ENCODE measurements at regions not wholly inside any gene's neighbourhood (a gene's known extent, or its start where the extent isn't known, plus 50 kb on each side); places are given as distances from the start of the nearest gene placed in this dataset.

DNA sequence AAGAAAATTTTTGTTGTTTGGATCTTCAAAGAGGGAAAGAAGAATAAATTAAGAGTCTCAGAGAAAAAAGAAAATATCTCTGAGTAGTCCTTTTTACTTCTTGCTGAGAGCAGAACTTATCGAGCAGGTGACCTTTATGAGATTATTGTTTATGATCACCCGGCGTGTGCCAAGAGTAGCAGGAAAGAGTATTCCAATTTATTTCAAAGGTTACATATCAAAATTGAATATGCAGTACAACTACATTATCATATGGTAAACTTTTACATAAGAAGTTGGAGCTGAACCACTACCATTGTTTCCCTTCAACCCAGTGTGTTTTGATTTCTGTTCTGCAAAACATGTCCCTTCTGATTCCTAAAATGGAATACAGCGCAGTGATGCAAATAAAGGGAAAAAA lies 204.3 kb upstream of the SNX7 start:
- Histone ChIP-seq H3K27me3 (ENCODE audit: control insufficient read depth, insufficient read depth, low read length) (no peaks in the 10 kb centered on the region), H3K9ac (ENCODE audit: low read length in 3 of 3) (no peak overlapping the region), H3K9me3 (ENCODE audit: control insufficient read depth in 2 of 3, insufficient read depth in 1 of 3, low read length in 3 of 3) (no peaks in the 10 kb centered on the region), H3K4me3 (ENCODE audit: low read length in 3 of 3) (no peak overlapping the region), H3K27ac (ENCODE audit: low read depth in 2 of 2, low read length in 2 of 2) (no peak overlapping the region), H3K36me3 (ENCODE audit: control insufficient read depth in 2 of 3, insufficient read depth in 3 of 3, low read length in 3 of 3) (no peaks in the 10 kb centered on the region), H3K4me1 (ENCODE audit: control insufficient read depth in 2 of 3, insufficient read depth in 2 of 3, low read depth in 1 of 3, low read length in 3 of 3) (no peaks in the 10 kb centered on the region)
- TF ChIP-seq, protein P1, sequence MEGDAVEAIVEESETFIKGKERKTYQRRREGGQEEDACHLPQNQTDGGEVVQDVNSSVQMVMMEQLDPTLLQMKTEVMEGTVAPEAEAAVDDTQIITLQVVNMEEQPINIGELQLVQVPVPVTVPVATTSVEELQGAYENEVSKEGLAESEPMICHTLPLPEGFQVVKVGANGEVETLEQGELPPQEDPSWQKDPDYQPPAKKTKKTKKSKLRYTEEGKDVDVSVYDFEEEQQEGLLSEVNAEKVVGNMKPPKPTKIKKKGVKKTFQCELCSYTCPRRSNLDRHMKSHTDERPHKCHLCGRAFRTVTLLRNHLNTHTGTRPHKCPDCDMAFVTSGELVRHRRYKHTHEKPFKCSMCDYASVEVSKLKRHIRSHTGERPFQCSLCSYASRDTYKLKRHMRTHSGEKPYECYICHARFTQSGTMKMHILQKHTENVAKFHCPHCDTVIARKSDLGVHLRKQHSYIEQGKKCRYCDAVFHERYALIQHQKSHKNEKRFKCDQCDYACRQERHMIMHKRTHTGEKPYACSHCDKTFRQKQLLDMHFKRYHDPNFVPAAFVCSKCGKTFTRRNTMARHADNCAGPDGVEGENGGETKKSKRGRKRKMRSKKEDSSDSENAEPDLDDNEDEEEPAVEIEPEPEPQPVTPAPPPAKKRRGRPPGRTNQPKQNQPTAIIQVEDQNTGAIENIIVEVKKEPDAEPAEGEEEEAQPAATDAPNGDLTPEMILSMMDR (IDR thresholded peaks at IDR 0.05; ENCODE audit: borderline replicate concordance, extremely low read depth, insufficient read depth), result no peak
- DNase-seq, result no peak
- no peak for FAIRE-seq
- intact Hi-C loops (cut with DNase I), result no loop called here

DNA sequence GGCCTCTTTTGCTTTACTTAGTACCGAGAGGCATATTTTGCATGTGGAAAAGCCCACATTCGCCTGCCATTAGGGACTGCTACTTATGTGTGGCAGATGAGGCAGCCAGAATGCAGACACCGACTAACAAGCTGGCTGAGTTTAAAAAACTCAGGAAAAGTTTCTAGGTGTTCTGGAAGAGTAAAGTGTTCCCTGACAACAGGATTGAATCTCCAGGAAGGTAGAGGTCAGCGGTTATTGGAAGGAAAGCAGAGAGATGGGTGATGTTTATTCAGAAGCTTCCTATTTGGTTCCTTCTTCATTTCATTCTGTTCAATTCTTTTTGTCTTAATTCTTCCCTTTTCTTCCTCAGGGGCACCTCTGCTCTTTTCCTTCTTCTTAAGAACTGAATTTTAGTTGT lies 206.9 kb upstream of the SNX7 start:
- H3K4me3 ChIP-seq (ENCODE audit: low read length in 3 of 3), result no peak overlapping the region
- no peaks in the 10 kb centered on the region for H3K9me3 ChIP-seq (ENCODE audit: control insufficient read depth in 2 of 3, insufficient read depth in 1 of 3, low read length in 3 of 3)
- FAIRE-seq, result no peak
- no peaks in the 10 kb centered on the region for H3K36me3 ChIP-seq (ENCODE audit: control insufficient read depth in 2 of 3, insufficient read depth in 3 of 3, low read length in 3 of 3)
- no peaks in the 10 kb centered on the region for H3K4me1 ChIP-seq (ENCODE audit: control insufficient read depth in 2 of 3, insufficient read depth in 2 of 3, low read depth in 1 of 3, low read length in 3 of 3)
- no peak overlapping the region for H3K27ac ChIP-seq (ENCODE audit: low read depth in 2 of 2, low read length in 2 of 2)
- DNase-seq, result no peak
- intact Hi-C loops (cut with DNase I), result no loop called here
- H3K27me3 ChIP-seq (ENCODE audit: control insufficient read depth, insufficient read depth, low read length), result no peaks in the 10 kb centered on the region
- TF ChIP-seq, protein P1 (IDR thresholded peaks at IDR 0.05; ENCODE audit: borderline replicate concordance, extremely low read depth, insufficient read depth), result no peak
- H3K9ac ChIP-seq (ENCODE audit: low read length in 3 of 3), result no peak overlapping the region

DNA sequence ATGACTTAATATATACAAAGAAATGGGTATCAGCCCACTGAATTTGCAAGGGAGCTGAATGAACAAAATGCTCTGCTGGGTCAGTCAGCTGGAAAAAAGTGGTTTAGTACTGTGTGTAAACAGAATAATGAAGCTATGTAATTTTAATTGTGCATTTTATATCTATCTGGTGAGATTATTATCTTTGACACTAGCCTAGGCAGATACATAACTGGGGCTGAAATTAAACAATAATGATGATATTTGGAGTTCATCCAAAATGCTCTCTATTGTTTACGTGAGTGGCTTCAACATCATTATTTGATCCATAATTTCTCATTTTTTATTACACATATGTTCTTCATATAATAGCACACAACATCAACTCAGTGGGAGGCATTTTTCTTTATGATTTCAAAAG lies 208.5 kb upstream of the SNX7 start:
- H3K9ac ChIP-seq (ENCODE audit: low read length in 3 of 3), result no peak overlapping the region
- H3K27ac ChIP-seq (ENCODE audit: low read depth in 2 of 2, low read length in 2 of 2), result no peak overlapping the region
- FAIRE-seq (no peak), DNase-seq (no peak)
- intact Hi-C loops (cut with DNase I), result no loop called here
- TF ChIP-seq, protein P1 (IDR thresholded peaks at IDR 0.05; ENCODE audit: borderline replicate concordance, extremely low read depth, insufficient read depth), result no peak
- no peaks in the 10 kb centered on the region for H3K36me3 ChIP-seq (ENCODE audit: control insufficient read depth in 2 of 3, insufficient read depth in 3 of 3, low read length in 3 of 3)
- no peaks in the 10 kb centered on the region for H3K4me1 ChIP-seq (ENCODE audit: control insufficient read depth in 2 of 3, insufficient read depth in 2 of 3, low read depth in 1 of 3, low read length in 3 of 3)
- no peaks in the 10 kb centered on the region for H3K27me3 ChIP-seq (ENCODE audit: control insufficient read depth, insufficient read depth, low read length)
- H3K4me3 ChIP-seq (ENCODE audit: low read length in 3 of 3), result no peak overlapping the region
- H3K9me3 ChIP-seq (ENCODE audit: control insufficient read depth in 2 of 3, insufficient read depth in 1 of 3, low read length in 3 of 3), result no peaks in the 10 kb centered on the region

DNA sequence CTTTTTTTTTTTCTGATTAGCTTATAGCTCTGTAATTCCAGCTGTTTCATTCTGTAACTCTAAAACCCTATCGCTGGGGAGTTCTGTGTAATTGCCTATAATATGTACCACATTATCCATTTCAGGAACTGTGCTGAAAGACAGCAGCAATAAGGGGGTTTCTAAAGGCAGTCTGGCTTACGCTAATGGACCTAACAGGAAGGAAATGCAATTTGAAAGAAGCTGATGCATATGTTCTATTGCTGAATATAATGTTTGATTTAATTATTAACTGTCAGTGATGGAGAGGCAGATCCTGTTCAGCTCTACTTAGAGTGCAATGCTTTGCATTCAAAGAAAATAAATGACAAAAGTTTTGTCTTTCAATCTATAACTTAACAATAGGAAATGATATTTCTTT lies 209.4 kb upstream of the SNX7 start:
- Histone ChIP-seq H3K27ac (ENCODE audit: low read depth in 2 of 2, low read length in 2 of 2) (no peak overlapping the region), H3K9me3 (ENCODE audit: control insufficient read depth in 2 of 3, insufficient read depth in 1 of 3, low read length in 3 of 3) (no peaks in the 10 kb centered on the region), H3K36me3 (ENCODE audit: control insufficient read depth in 2 of 3, insufficient read depth in 3 of 3, low read length in 3 of 3) (no peaks in the 10 kb centered on the region), H3K27me3 (ENCODE audit: control insufficient read depth, insufficient read depth, low read length) (no peaks in the 10 kb centered on the region), H3K9ac (ENCODE audit: low read length in 3 of 3) (no peak overlapping the region), H3K4me1 (ENCODE audit: control insufficient read depth in 2 of 3, insufficient read depth in 2 of 3, low read depth in 1 of 3, low read length in 3 of 3) (no peaks in the 10 kb centered on the region), H3K4me3 (ENCODE audit: low read length in 3 of 3) (no peak overlapping the region)
- TF ChIP-seq, protein P1 (IDR thresholded peaks at IDR 0.05; ENCODE audit: borderline replicate concordance, extremely low read depth, insufficient read depth), result no peak
- no peak for DNase-seq
- intact Hi-C loops (cut with DNase I), result no loop called here
- no peak for FAIRE-seq

All from kidney (tissue), 13 donors.